Tibial nerve (tissue), 4 donors: ENCODE measurements at regions not wholly inside any gene's neighbourhood (a gene's known extent, or its start where the extent isn't known, plus 50 kb on each side); places are given as distances from the start of the nearest gene placed in this dataset.
"Not testable (repeated sequence)": the region's sequence is repeated elsewhere in the genome, so short reads cannot be mapped to it uniquely, and the experiment has no call there.

Source experiments
- DNase-seq, 2 donors: peaks; one replicate each; pipeline ENCODE4 v3.0.0-alpha.2; 2019; ENCODE audit warnings: low spot score in 2 of 2
- H3K27ac ChIP-seq, 4 donors: fragments of 200-600 bp; sonication (generic) in 3 of 4; one replicate each; pipeline ENCODE4 v1.5.1; 2017 to 2019; ENCODE audit warnings: mild to moderate bottlenecking in 1 of 4
- H3K27me3 ChIP-seq, 2 donors: fragments of 200-600 bp; sonication (generic) in 1 of 2; one replicate each; pipeline versions ENCODE4 v1.5.1 to v1.6.0; 2017 to 2019
- H3K36me3 ChIP-seq, 3 donors: fragments of 200-600 bp; sonication (generic); one replicate each; pipeline ENCODE4 v1.5.1; 2018 to 2019
- H3K4me1 ChIP-seq, 4 donors: fragments of 200-600 bp; sonication (generic) in 3 of 4; one replicate each; pipeline ENCODE4 v1.5.1; 2017 to 2019
- H3K4me3 ChIP-seq, 4 donors: fragments of 200-600 bp; sonication (generic) in 3 of 4; one replicate each; pipeline ENCODE4 v1.5.1; 2017 to 2019; ENCODE audit warnings: mild to moderate bottlenecking in 1 of 4, moderate library complexity in 1 of 4
- H3K9me3 ChIP-seq, 4 donors: fragments of 200-600 bp; sonication (generic) in 3 of 4; one replicate each; pipeline ENCODE4 v1.5.1; 2017 to 2019
- CTCF ChIP-seq, 5 experiments: fragments of 200-600 bp in 3 of 5; fragments of 450-650 bp in 2 of 5; sonication (generic) in 3 of 5; IDR thresholded peaks; one replicate each; pipeline ENCODE4 v1.5.1; 2016 to 2019; ENCODE audit warnings: antibody characterized with exemption in 5 of 5, mild to moderate bottlenecking in 3 of 5, moderate library complexity in 2 of 5
- EP300 ChIP-seq, 2 donors: sonication (generic); formaldehyde crosslinking; IDR thresholded peaks; one replicate each; pipeline ENCODE4 v1.6.1; 2017; ENCODE audit warnings: antibody characterized with exemption in 2 of 2, mild to moderate bottlenecking in 1 of 2
- POLR2A ChIP-seq, 2 donors: fragments of 450-650 bp; IDR thresholded peaks; one replicate each; pipeline ENCODE4 v1.6.1; 2017; ENCODE audit warnings: antibody characterized with exemption in 2 of 2, mild to moderate bottlenecking in 2 of 2, moderate library complexity in 2 of 2
- WGBS, 2 donors: methylation state at CpG; one replicate each; pipeline ENCODE4 v1.1.5; 2018; 5-methylcytosine and 5-hydroxymethylcytosine counted together

- no peak for DNase-seq
- 74 to 77% methylated on average over 5 of the region's 5 CpGs for WGBS, 2 donors
- H3K27ac ChIP-seq: no peak overlapping the region
- H3K27me3 ChIP-seq: no peaks in the 10 kb centered on the region
- no peak overlapping the region for H3K4me3 ChIP-seq
- no peaks in the 10 kb centered on the region for H3K9me3 ChIP-seq
- TF ChIP-seq CTCF (IDR thresholded peaks at IDR 0.05) (no peak), POLR2A (IDR thresholded peaks at IDR 0.05) (no peak), EP300 (IDR thresholded peaks at IDR 0.05) (no peak)
- H3K4me1 ChIP-seq: no peaks in the 10 kb centered on the region
- no peaks in the 10 kb centered on the region for H3K36me3 ChIP-seq
These were observed 205.8 kb upstream of the WSB1 start for GRCh38 chr17:27087935-27088766.

DNA sequence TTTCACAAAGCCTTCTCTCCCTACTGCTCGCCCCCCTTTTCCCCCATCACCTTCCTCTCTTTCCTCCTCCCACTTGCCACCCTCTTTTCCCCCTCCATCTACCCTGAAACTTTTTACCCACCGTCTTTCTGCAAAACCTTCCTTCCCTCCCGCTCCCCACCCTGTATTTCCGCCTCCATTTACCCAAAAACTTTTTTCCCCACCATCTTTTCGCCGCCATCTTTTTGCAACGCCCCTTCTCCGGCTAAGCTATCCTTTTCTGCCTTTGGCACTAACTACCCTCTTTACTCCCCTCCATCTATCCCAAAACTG lies 205.2 kb upstream of the WSB1 start:
- Histone ChIP-seq H3K4me1 (no peaks in the 10 kb centered on the region), H3K36me3 (no peaks in the 10 kb centered on the region), H3K27me3 (no peaks in the 10 kb centered on the region), H3K9me3 (no peaks in the 10 kb centered on the region), H3K4me3 (no peak overlapping the region), H3K27ac (no peak overlapping the region)
- DNase-seq: no peak
- 55 to 56% methylated on average over 8 of the region's 8 CpGs for WGBS, 2 donors
- TF ChIP-seq CTCF (IDR thresholded peaks at IDR 0.05): no peak
- no peak for TF ChIP-seq POLR2A (IDR thresholded peaks at IDR 0.05)
- no peak for TF ChIP-seq EP300 (IDR thresholded peaks at IDR 0.05)

GRCh38 chr17:27089079-27089928 lies 204.6 kb upstream of the WSB1 start:
- H3K4me1 ChIP-seq, H3K36me3 ChIP-seq, H3K27ac ChIP-seq, DNase-seq, H3K4me3 ChIP-seq, H3K9me3 ChIP-seq, H3K27me3 ChIP-seq: not testable (repeated sequence)
- WGBS, 2 donors: 62 to 65% methylated on average over 28 to 29 of the region's 29 CpGs

DNA sequence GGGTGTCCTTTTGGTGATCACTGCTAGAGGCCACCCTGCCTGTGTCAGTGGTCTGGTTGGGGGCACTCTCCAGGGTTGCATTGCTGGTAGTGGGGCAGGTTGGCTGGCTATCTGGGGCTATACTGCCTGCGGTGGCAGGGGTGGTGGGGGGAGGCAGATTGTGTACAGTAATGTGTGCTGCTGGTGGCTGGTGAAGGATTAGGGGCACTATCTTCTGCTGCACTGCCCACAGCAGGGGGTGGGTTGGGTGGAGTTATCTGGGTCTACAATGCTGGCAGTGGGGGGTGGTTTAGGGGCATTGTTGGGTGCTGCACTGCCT lies 204.0 kb upstream of the WSB1 start:
- 83 to 93% methylated on average over 1 of the region's 1 CpG for WGBS, 2 donors
- DNase-seq: no peak
- no peak for TF ChIP-seq EP300 (IDR thresholded peaks at IDR 0.05)
- no peak for TF ChIP-seq CTCF (IDR thresholded peaks at IDR 0.05)
- no peak for TF ChIP-seq POLR2A (IDR thresholded peaks at IDR 0.05)
- Histone ChIP-seq H3K36me3 (no peaks in the 10 kb centered on the region), H3K4me1 (no peaks in the 10 kb centered on the region), H3K9me3 (no peaks in the 10 kb centered on the region), H3K4me3 (no peak overlapping the region), H3K27ac (no peak overlapping the region), H3K27me3 (no peaks in the 10 kb centered on the region)

DNA sequence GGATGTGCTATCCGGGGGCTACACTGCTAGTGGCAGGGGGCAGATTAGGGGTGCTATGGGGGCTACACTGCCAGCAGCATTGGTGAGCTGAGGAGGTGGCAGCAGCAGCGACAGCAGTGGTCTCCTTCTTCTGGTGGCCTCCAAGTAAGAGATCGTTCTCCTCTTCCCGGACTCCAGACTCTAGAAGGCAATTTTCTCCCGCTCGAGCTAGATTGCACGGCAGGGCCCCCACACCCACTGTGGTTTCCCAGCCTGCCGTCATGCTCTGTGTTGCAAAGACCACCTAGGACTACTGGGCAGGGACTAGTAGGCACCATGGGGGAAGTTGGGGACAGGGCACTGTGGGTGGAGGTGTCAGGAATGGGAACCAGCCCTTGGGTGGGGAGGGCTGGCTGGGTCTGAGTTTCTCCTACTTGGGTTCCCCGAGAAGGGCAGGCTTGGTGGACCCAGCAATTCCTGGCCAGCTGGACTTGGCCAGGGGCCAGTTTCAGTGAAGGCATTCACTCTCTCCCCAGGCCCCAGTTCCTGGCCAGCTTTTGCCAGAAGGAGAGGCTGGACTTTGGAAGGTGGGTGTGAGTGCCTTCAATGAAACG lies 203.4 kb upstream of the WSB1 start:
- H3K9me3 ChIP-seq, H3K4me3 ChIP-seq, H3K4me1 ChIP-seq, H3K27me3 ChIP-seq, DNase-seq, H3K36me3 ChIP-seq, H3K27ac ChIP-seq: not testable (repeated sequence)
- WGBS, 2 donors: 75 to 88% methylated on average over 10 of the region's 10 CpGs

GRCh38 chr17:27091043-27091497 lies 202.8 kb upstream of the WSB1 start:
- H3K27ac ChIP-seq: no peak overlapping the region
- H3K4me3 ChIP-seq: no peak overlapping the region
- no peak for DNase-seq
- WGBS, 2 donors: 82 to 84% methylated on average over 11 of the region's 11 CpGs
- H3K27me3 ChIP-seq: no peaks in the 10 kb centered on the region
- TF ChIP-seq POLR2A (IDR thresholded peaks at IDR 0.05) (no peak), EP300 (IDR thresholded peaks at IDR 0.05) (no peak), CTCF (IDR thresholded peaks at IDR 0.05) (no peak)
- H3K9me3 ChIP-seq: no peaks in the 10 kb centered on the region
- no peaks in the 10 kb centered on the region for H3K36me3 ChIP-seq
- H3K4me1 ChIP-seq: no peaks in the 10 kb centered on the region

DNA sequence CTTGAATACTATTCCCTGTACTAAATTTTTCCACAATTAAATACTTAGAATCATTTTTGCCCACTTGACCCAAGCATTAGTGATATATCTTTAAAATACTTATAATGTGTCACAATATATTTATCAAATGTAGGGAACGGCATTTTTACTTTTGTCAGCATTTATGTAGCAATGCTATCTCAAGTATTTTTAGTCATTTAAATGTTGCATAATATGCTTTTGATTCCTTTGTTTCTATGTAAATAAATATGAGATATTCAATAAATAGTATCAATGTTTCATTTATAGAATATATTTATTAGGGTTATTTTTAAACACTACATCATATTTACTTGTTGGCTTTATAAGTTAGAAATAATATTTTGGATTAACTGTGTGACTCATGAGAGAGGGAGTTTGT lies 199.7 kb upstream of the WSB1 start:
- H3K4me3 ChIP-seq, H3K27me3 ChIP-seq, H3K4me1 ChIP-seq, H3K27ac ChIP-seq, DNase-seq, H3K9me3 ChIP-seq, H3K36me3 ChIP-seq: not testable (repeated sequence)
- WGBS, 2 donors: 89 to 91% methylated on average over 1 of the region's 1 CpG

- WGBS, 2 donors: 93 to 96% methylated on average over 4 of the region's 4 CpGs
- H3K4me1 ChIP-seq: not testable (repeated sequence)
These were observed 198.1 kb upstream of the WSB1 start for GRCh38 chr17:27095821-27096220.

DNA sequence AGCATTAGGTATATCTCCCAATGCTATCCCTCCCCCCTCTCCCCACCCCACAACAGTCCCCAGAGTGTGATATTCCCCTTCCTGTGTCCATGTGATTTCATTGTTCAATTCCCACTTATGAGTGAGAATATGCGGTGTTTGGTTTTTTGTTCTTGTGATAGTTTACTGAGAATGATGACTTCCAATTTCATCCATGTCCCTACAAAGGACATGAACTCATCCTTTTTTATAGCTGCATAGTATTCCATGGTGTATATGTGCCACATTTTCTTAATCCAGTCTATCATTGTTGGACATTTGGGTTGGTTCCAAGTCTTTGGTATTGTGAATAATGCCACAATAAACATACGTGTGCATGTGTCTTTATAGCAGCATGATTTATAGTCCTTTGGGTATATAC lies 194.6 kb upstream of the WSB1 start:
- DNase-seq, H3K27me3 ChIP-seq: not testable (repeated sequence)

More at GRCh38 chr17:27095821-27096220, 198.1 kb upstream of the WSB1 start:
- H3K27ac ChIP-seq, H3K4me3 ChIP-seq, DNase-seq, H3K9me3 ChIP-seq, H3K27me3 ChIP-seq, H3K36me3 ChIP-seq: not testable (repeated sequence)

More for the DNA sequence above, 194.6 kb upstream of the WSB1 start:
- H3K4me3 ChIP-seq, H3K27ac ChIP-seq, H3K9me3 ChIP-seq, H3K36me3 ChIP-seq, H3K4me1 ChIP-seq: not testable (repeated sequence)
- WGBS, 2 donors: 91 to 94% methylated on average over 2 of the region's 2 CpGs
